ENCODE measurements at regions not wholly inside any gene's neighbourhood (a gene's known extent, or its start where the extent isn't known, plus 50 kb on each side); places are given as distances from the start of the nearest gene placed in this dataset.

- DNase-seq (ENCODE audit: extremely low read depth, insufficient read length), result no peak
- Histone ChIP-seq H3K4me3 (replicated peaks; ENCODE audit: low read depth, low read length) (no peak overlapping the region), H3K36me3 (ENCODE audit: control insufficient read depth, insufficient read depth, low read length) (no peaks in the 10 kb centered on the region), H3K27me3 (replicated peaks; ENCODE audit: control insufficient read depth, insufficient read depth, low read length) (no peaks in the 10 kb centered on the region; the same call in 1 of the 2 replicates)
- TF ChIP-seq, protein P1, sequence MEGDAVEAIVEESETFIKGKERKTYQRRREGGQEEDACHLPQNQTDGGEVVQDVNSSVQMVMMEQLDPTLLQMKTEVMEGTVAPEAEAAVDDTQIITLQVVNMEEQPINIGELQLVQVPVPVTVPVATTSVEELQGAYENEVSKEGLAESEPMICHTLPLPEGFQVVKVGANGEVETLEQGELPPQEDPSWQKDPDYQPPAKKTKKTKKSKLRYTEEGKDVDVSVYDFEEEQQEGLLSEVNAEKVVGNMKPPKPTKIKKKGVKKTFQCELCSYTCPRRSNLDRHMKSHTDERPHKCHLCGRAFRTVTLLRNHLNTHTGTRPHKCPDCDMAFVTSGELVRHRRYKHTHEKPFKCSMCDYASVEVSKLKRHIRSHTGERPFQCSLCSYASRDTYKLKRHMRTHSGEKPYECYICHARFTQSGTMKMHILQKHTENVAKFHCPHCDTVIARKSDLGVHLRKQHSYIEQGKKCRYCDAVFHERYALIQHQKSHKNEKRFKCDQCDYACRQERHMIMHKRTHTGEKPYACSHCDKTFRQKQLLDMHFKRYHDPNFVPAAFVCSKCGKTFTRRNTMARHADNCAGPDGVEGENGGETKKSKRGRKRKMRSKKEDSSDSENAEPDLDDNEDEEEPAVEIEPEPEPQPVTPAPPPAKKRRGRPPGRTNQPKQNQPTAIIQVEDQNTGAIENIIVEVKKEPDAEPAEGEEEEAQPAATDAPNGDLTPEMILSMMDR (IDR thresholded peaks at IDR 0.05; ENCODE audit: insufficient read depth, low read length, poor library complexity, severe bottlenecking), result no peak
These were observed 105.8 kb downstream of the TBX19 start for GRCh38 chr1:168386492-168386891.

- no peak for DNase-seq (ENCODE audit: extremely low read depth, insufficient read length)
- Histone ChIP-seq H3K27me3 (replicated peaks; ENCODE audit: control insufficient read depth, insufficient read depth, low read length) (no peaks in the 10 kb centered on the region), H3K36me3 (ENCODE audit: control insufficient read depth, insufficient read depth, low read length) (no peaks in the 10 kb centered on the region), H3K4me3 (replicated peaks; ENCODE audit: low read depth, low read length) (no peak overlapping the region)
- TF ChIP-seq, protein P1 (IDR thresholded peaks at IDR 0.05; ENCODE audit: insufficient read depth, low read length, poor library complexity, severe bottlenecking), result no peak
These were observed 101.2 kb downstream of the TBX19 start for GRCh38 chr1:168381850-168382249.

- Histone ChIP-seq H3K36me3 (ENCODE audit: control insufficient read depth, insufficient read depth, low read length) (no peaks in the 10 kb centered on the region), H3K4me3 (replicated peaks; ENCODE audit: low read depth, low read length) (no peak overlapping the region), H3K27me3 (replicated peaks; ENCODE audit: control insufficient read depth, insufficient read depth, low read length) (no peaks in the 10 kb centered on the region)
- no peak for DNase-seq (ENCODE audit: extremely low read depth, insufficient read length)
- TF ChIP-seq, protein P1 (IDR thresholded peaks at IDR 0.05; ENCODE audit: insufficient read depth, low read length, poor library complexity, severe bottlenecking), result no peak
These were observed 100.3 kb downstream of the TBX19 start for GRCh38 chr1:168380945-168381344.

GRCh38 chr1:168379104-168379860 lies 98.6 kb downstream of the TBX19 start:
- Histone ChIP-seq H3K4me3 (replicated peaks; ENCODE audit: low read depth, low read length) (no peak overlapping the region), H3K27me3 (replicated peaks; ENCODE audit: control insufficient read depth, insufficient read depth, low read length) (no peaks in the 10 kb centered on the region), H3K36me3 (ENCODE audit: control insufficient read depth, insufficient read depth, low read length) (no peaks in the 10 kb centered on the region)
- TF ChIP-seq, protein P1 (IDR thresholded peaks at IDR 0.05; ENCODE audit: insufficient read depth, low read length, poor library complexity, severe bottlenecking), result no peak
- no peak for DNase-seq (ENCODE audit: extremely low read depth, insufficient read length)

DNA sequence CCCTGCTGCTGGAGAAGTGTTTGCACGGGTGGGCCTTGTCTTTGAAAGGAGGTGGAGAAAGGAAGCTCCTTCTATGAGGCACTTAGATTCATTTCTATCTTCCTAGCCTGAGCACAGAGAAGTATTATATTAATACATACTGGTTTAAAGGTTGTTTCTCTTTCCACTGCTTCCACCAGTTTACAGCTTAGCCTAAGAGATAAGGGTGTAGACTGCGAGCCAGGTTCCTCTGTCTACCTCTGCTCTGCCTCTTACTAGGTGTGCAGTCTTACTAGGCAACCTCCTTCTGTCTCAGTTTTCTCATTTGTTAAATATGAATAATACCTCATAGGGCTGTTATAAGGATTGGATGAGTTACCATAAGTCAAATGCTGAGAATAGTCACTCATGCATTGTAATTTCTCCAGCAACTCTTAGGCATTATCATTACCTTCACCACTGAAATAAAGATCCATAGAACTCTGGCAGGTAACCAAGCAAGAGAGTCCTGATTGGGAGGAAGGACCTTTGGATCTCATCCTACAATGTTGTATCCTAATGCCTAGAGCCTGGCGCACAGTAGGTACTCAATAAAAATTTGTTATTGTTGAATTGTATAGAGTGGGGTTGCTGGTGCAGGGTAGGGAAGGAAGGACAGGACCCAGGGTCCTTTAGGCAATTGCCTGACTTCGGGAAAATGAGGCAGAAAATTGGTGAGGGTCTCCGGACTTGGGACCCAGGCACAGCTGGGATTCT lies 95.1 kb downstream of the TBX19 start:
- no peak overlapping the region for H3K4me3 ChIP-seq (replicated peaks; ENCODE audit: low read depth, low read length)
- no peaks in the 10 kb centered on the region for H3K27me3 ChIP-seq (replicated peaks; ENCODE audit: control insufficient read depth, insufficient read depth, low read length)
- no peak for DNase-seq (ENCODE audit: extremely low read depth, insufficient read length)
- H3K36me3 ChIP-seq (ENCODE audit: control insufficient read depth, insufficient read depth, low read length), result no peaks in the 10 kb centered on the region
- TF ChIP-seq, protein P1 (IDR thresholded peaks at IDR 0.05; ENCODE audit: insufficient read depth, low read length, poor library complexity, severe bottlenecking), result no peak
